Middle frontal gyrus (tissue), 1 donor: ENCODE measurements at regions not wholly inside any gene's neighbourhood (a gene's known extent, or its start where the extent isn't known, plus 50 kb on each side); places are given as distances from the start of the nearest gene placed in this dataset.

Experiments used
- DNase-seq: peaks from one replicate; pipeline ENCODE4 v3.0.0-alpha.2; 2015; ENCODE audit warnings: low spot score; ENCODE audit errors: extremely low spot score

DNA sequence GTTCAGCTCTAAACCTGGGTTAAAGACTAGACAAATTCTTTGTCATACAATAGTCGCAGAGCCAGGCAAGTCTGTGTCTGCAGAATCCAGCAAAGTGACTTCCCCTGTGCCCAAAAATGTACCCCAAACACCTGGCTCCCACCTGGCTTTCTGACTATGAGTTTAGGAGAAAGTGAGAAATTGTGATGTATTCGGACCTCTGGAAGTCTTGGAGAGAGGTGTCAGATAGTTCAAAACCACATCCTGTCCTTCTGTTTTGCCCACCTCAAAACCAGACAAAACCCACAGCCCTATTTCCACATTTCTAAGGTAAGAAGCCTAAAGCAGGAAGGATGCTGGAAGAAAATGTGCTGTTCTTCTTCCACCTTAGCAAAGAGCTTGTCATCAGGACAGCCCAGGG, 63.8 kb upstream of the CLMP start:
- no peak for DNase-seq

DNA sequence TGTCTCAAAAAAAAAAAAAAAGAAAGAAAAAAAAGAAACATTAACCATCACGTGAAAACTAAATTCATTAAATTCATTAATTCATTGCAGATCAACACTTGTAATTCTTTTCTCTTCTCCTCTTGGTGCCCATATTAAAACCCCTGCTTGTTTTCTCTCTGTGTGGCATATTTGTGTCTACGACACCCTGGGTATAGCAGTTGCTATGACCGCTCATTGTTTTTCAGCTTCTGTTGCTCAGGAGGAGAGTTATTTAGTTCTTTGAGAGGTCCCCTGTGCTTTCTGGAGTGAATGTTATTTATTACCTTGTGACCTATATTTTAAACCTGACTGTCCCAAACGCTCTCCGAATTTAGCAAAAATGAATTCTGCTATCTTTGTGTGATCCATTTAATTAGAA, 62.3 kb upstream of the CLMP start:
- no peak for DNase-seq

DNA sequence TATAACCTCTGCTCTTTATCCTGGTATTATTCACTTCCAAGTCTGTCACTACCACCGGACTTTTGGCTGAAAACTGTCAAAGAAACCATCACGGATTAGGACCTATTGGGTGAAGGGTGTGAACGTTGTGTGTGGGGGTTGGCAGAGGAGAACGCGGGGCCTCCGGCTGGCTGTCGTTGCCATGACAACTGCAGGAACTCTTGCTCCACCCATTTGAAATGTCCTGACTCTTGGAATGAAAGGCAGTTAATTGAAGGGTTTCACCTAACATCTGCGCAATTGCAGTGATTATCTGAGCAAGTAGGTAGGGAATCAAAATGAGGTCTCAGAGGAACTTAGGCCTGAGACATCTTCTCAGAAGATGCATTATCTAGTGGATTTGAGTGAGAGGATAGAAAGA, 60.9 kb upstream of the CLMP start:
- no peak for DNase-seq

- DNase-seq: no peak
These were observed 59.3 kb upstream of the CLMP start for GRCh38 chr11:123254357-123254756.

GRCh38 chr11:123253911-123254310, 58.9 kb upstream of the CLMP start:
- DNase-seq: no peak

DNA sequence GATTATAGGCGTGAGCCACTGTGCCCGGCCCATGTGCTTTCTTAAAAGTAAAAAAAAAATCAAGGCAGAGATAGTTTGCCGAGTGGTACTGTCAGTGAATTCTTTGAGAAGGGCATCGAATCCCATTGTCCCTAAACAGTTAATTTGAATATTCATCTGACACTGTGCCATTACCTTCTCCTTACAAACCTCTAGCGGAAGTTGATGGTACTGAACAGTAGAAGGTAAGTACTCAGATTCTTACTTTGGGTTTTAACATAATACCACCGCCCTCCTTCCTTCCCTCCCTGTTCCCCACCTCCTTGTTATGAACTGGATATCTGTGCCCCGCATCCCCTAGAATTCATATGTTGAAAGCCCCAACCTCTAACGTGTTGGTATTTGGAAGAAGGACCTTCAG, 58.2 kb upstream of the CLMP start:
- no peak for DNase-seq

DNA sequence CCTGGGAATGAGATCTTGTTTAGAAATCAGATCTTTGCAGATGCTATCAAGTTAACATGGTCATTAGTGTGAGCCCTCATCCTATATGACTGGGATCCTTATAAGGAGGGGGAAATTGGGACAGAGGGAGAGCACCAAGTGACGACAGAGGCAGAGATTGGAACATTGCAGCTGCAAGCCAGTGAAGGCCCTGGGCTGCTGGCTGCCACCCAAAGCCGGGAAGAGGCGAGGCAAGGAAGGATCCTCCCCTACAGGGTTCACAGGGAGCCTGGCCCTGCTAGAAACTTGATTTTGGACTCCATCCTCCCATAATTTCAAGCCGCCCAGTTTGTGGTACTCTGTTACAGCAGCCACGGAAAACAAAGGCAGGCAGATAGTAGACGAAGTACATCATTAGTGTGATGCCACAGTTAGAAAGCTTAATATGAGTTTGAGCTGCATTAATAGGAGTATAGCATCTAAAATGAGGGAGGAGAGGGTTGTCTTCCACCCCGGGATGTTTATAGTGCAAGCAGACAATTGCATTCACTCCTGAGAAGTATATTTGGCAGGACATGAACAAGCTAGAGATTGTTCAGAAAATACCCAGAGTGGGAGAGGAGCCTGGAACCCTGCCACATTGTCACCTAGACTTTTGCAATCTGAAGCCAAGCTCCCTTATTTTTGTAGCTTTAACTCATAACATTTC, 56.8 kb upstream of the CLMP start:
- no peak for DNase-seq

DNA sequence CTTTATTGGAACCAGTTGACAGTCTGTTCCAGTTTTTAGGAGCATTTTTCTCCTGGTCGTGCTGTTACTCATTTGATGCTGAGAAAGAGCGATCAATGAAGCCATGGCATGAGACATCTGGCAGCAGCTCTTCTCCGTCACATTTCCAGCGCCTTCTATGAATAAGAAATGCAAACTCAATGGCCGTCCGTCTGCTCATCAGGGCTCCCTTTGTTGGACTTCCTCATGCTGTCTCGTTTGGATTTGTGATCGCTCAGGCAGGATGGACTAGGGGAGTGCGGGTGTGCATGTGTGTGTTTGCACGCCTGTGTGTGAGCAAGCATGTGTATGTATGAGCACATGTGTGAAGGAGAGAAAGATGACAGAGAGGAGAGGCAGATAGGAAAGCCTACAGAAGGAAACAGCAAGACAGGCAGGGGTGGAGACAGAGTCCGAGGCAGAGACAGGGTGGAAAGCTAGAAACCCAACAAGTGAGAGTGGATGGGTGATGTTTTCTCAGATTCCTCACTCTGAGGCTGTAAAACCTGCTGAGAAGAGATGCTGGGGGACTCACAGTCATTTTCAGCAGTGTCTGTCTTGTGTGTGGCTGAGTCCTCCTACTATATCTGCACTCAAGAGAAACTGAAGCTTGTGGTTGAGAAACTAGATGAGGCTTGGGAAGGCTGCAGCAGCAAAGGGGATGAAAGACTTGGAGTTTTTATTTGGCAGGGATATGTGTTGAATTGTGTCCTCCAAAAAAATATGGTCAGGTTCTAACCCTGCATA, 56.0 kb upstream of the CLMP start:
- DNase-seq: no peak

DNA sequence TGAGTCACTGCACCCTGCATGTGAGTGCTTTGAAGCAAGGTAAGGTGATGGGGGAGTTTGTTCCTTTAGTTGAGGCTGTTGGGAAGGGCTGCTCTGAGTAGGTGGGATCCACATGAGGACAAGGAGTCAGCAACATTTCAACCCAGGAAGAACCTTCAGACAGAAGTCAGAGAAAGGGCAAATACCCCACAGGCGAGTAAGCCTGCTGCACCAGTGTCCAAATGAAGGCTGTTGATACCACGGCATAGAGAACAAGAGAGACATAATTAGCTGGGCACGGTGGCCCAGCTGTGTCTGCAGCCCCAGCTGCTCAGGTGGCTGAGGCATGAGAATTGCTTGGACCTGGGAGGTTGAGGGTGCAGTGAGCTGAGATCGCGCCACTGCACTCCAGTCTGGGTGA, 54.3 kb upstream of the CLMP start:
- no peak for DNase-seq

GRCh38 chr11:123247813-123248379, 52.8 kb upstream of the CLMP start:
- DNase-seq: no peak

DNA sequence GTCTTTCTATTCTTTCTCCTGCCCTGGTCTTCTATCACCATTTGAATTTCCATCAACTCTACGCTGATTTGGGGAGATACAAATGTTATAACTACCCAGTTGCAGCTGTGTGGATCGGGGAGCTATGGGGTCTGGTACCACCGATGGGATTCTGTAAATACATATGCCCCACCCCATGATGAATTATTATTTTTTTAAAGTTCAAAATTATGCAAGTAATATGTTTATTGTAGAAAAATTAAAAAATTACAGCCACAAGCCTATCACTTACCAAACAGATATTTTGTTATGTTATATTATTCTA, 52.4 kb upstream of the CLMP start:
- no peak for DNase-seq

DNA sequence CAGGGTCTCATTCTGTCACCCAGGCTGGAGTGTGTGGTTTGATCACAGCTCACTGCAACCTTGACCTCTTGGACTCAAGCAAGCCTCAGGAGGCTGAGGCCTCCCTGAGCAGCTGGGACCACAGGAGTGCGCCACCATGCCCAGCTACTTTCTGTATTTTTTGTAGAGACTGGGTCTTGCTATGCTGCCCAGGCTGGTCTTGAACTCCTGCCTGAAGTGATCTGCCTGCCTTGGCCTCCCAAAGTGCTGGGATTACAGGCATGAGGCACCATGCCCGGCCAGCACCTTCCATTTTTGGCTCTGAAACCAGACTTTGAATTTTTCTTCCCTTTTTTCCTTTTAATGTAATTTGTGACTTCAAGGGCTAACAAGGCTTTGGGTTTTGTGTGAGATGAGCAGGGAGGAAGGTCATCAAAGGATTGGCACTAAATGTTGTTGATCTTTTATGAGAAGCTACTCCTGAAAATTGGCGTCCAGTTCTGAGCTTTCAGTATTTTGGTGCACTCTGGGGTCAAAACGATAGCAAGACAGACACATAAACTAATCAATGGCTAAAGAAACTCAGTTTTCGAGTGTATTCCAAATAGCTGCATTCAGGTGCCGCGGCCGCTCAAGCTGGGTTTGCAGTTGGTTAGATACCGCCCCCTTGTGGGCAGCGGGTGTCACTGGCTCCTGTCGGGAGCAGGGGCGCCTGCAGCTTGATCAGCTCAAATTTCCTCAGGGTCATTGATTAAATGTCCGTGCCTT, 51.9 kb upstream of the CLMP start:
- DNase-seq: peak; percentile 45

DNA sequence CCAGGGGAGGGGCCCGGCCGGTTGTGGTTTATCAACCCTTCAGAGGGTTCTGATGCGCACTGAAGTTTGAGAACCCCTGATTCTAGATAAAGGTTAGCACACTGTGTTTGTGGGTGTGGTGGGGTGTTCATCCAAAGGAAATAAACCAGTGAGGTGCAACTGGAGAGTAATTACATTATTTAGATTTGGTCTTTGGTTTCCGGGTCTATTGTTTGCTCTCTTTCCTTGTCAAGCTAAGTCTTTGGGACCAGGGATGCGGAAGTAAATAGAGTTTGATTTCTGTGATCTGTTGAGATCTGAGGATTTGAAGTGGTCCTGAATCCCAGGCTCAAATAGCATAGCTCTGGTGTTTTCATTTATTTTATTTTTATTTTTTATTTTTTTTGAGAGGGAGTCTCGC, 50.5 kb upstream of the CLMP start:
- no peak for DNase-seq
